Lower lobe of right lung (tissue), 2 donors: ENCODE measurements at regions not wholly inside any gene's neighbourhood (a gene's known extent, or its start where the extent isn't known, plus 50 kb on each side); places are given as distances from the start of the nearest gene placed in this dataset.

Experiments used
- ATAC-seq, 2 donors: fragments of 200-7000 bp; cut with Tn5 transposase; one replicate each; pipeline ENCODE4 v1.9.1; 2020 to 2022; ENCODE audit warnings: mild to moderate bottlenecking in 2 of 2, moderate library complexity in 2 of 2
- DNase-seq: peaks from one replicate; pipeline ENCODE4 v3.0.0-alpha.2; 2020
- H3K27ac ChIP-seq: fragments of 200-600 bp; one replicate; pipeline ENCODE4 v1.8.0; 2022
- H3K27me3 ChIP-seq: fragments of 200-600 bp; one replicate; pipeline ENCODE4 v1.8.0; 2022; ENCODE audit warnings: low read depth
- H3K36me3 ChIP-seq: fragments of 200-600 bp; one replicate; pipeline ENCODE4 v1.8.0; 2022; ENCODE audit warnings: mild to moderate bottlenecking
- H3K4me1 ChIP-seq: fragments of 200-600 bp; one replicate; pipeline ENCODE4 v1.8.0; 2022
- H3K4me3 ChIP-seq: fragments of 200-600 bp; one replicate; pipeline ENCODE4 v1.8.0; 2022; ENCODE audit warnings: mild to moderate bottlenecking
- H3K9me3 ChIP-seq: fragments of 200-600 bp; one replicate; pipeline ENCODE4 v1.8.0; 2022
- CTCF ChIP-seq: fragments of 200-600 bp; IDR thresholded peaks from one replicate; pipeline ENCODE4 v1.8.0; 2022; ENCODE audit warnings: antibody characterized with exemption, mild to moderate bottlenecking
- intact Hi-C: fragments of 100-400 bp; cut with DNase I; formaldehyde crosslinking; loops from one replicate; pipeline ENCODE4 v1.11.0; 2022
- donor health status: DM: no; HTN: yes; CAD: no; lungs with severe emphysema.

- Histone ChIP-seq H3K4me3 (no peak overlapping the region), H3K27me3 (no peaks in the 10 kb centered on the region), H3K36me3 (no peaks in the 10 kb centered on the region), H3K9me3 (no peaks in the 10 kb centered on the region), H3K27ac (no peak overlapping the region), H3K4me1 (no peaks in the 10 kb centered on the region)
- no peak for TF ChIP-seq CTCF
- DNase-seq = no peak
- no peak for ATAC-seq
- intact Hi-C loops = no loop called here
These were observed 187.5 kb downstream of the TM9SF2 start for GRCh38 chr13:99688776-99689175.

- TF ChIP-seq CTCF = no peak
- intact Hi-C loops = no loop called here
- no peak for ATAC-seq
These were observed 186.6 kb downstream of the TM9SF2 start for GRCh38 chr13:99687723-99688397.

GRCh38 chr13:99686944-99687411 lies 185.7 kb downstream of the TM9SF2 start:
- Histone ChIP-seq H3K4me3 (no peak overlapping the region), H3K9me3 (no peaks in the 10 kb centered on the region), H3K4me1 (no peaks in the 10 kb centered on the region), H3K27ac (no peak overlapping the region), H3K36me3 (no peaks in the 10 kb centered on the region), H3K27me3 (no peaks in the 10 kb centered on the region)
- no peak for TF ChIP-seq CTCF
- ATAC-seq = no peak
- no peak for DNase-seq
- intact Hi-C loops = no loop called here

More at GRCh38 chr13:99687723-99688397, 186.6 kb downstream of the TM9SF2 start:
- Histone ChIP-seq H3K27ac (no peak overlapping the region), H3K9me3 (no peaks in the 10 kb centered on the region), H3K27me3 (no peaks in the 10 kb centered on the region), H3K4me3 (no peak overlapping the region), H3K36me3 (no peaks in the 10 kb centered on the region), H3K4me1 (no peaks in the 10 kb centered on the region)
- no peak for DNase-seq

GRCh38 chr13:99686157-99686572 lies 184.9 kb downstream of the TM9SF2 start:
- Histone ChIP-seq H3K4me1 (no peaks in the 10 kb centered on the region), H3K9me3 (no peaks in the 10 kb centered on the region), H3K36me3 (no peaks in the 10 kb centered on the region), H3K27ac (no peak overlapping the region), H3K27me3 (no peaks in the 10 kb centered on the region), H3K4me3 (no peak overlapping the region)
- intact Hi-C loops = no loop called here
- DNase-seq (no peak), ATAC-seq (peak in 1 of 2 donors; percentile 16)
- no peak for TF ChIP-seq CTCF

- Histone ChIP-seq H3K27ac (no peak overlapping the region), H3K4me1 (peaks cover 6% of the 10 kb centered on the region), H3K27me3 (no peaks in the 10 kb centered on the region), H3K36me3 (no peaks in the 10 kb centered on the region), H3K9me3 (no peaks in the 10 kb centered on the region), H3K4me3 (no peak overlapping the region)
- no peak for ATAC-seq
- no peak for TF ChIP-seq CTCF
- DNase-seq = no peak
- intact Hi-C loops = no loop called here
These were observed 180.4 kb downstream of the TM9SF2 start for GRCh38 chr13:99681695-99682094.
